ENCODE measurements at regions not wholly inside any gene's neighbourhood (a gene's known extent, or its start where the extent isn't known, plus 50 kb on each side); places are given as distances from the start of the nearest gene placed in this dataset.
"Not testable (repeated sequence)": the region's sequence is repeated elsewhere in the genome, so short reads cannot be mapped to it uniquely, and the experiment has no call there.

GRCh38 chr4:177495626-177496025 is 53.4 kb upstream of the AGA start:
- TF ChIP-seq CTCF (IDR thresholded peaks at IDR 0.05; ENCODE audit: low read length); EZH2 (optimal IDR thresholded peaks at IDR 0.05; ENCODE audit: low read depth, low read length); EZH2phosphoT487 (IDR thresholded peaks at IDR 0.05; ENCODE audit: low read length): not testable (repeated sequence)

Data from MM.1S (cell line).